Fibroblast of villous mesenchyme (primary cell): ENCODE measurements at regions not wholly inside any gene's neighbourhood (a gene's known extent, or its start where the extent isn't known, plus 50 kb on each side); places are given as distances from the start of the nearest gene placed in this dataset.

Experiments
- DNase-seq: peaks from one replicate; pipeline ENCODE4 v3.0.0-alpha.2; 2010; ENCODE audit warnings: low read depth
- H3K4me3 ChIP-seq: 2 replicates; pipeline ENCODE4 v1.5.1; 2011; ENCODE audit warnings: low read depth, mild to moderate bottlenecking, low read length
- CTCF ChIP-seq: IDR thresholded peaks from 2 replicates; pipeline ENCODE4 v1.5.1; 2012; ENCODE audit warnings: low read depth, mild to moderate bottlenecking, low read length; ENCODE audit not compliant: insufficient read depth

GRCh38 chr15:93268066-93268465 is 179.1 kb upstream of the RGMA start:
- H3K4me3 ChIP-seq = no peak overlapping the region
- no peak for TF ChIP-seq CTCF
- no peak for DNase-seq

GRCh38 chr15:93266291-93266690 is 177.3 kb upstream of the RGMA start:
- TF ChIP-seq CTCF = no peak
- no peak overlapping the region for H3K4me3 ChIP-seq
- no peak for DNase-seq

GRCh38 chr15:93265111-93265556 is 176.1 kb upstream of the RGMA start:
- no peak for DNase-seq
- H3K4me3 ChIP-seq = no peak overlapping the region
- no peak for TF ChIP-seq CTCF

GRCh38 chr15:93261845-93262244 is 172.8 kb upstream of the RGMA start:
- DNase-seq = no peak
- no peak for TF ChIP-seq CTCF

GRCh38 chr15:93257920-93258319 is 168.9 kb upstream of the RGMA start:
- no peak for DNase-seq
- TF ChIP-seq CTCF = no peak
- no peak overlapping the region for H3K4me3 ChIP-seq

More at GRCh38 chr15:93261845-93262244, 172.8 kb upstream of the RGMA start:
- no peak overlapping the region for H3K4me3 ChIP-seq

GRCh38 chr15:93253681-93254080 is 164.7 kb upstream of the RGMA start:
- DNase-seq = no peak
- no peak for TF ChIP-seq CTCF
- no peak overlapping the region for H3K4me3 ChIP-seq

GRCh38 chr15:93252780-93253179 is 163.8 kb upstream of the RGMA start:
- TF ChIP-seq CTCF = no peak
- DNase-seq = no peak
- no peak overlapping the region for H3K4me3 ChIP-seq
